Ishikawa (cell line): ENCODE measurements at regions not wholly inside any gene's neighbourhood (a gene's known extent, or its start where the extent isn't known, plus 50 kb on each side); places are given as distances from the start of the nearest gene placed in this dataset.

Experiments used
- FOXM1 ChIP-seq: IDR thresholded peaks from 2 replicates; pipeline ENCODE4 v1.6.1; 2012; ENCODE audit warnings: low read depth, borderline replicate concordance
- TEAD4 ChIP-seq: IDR thresholded peaks from 2 replicates; pipeline ENCODE4 v1.6.1; 2012
- YY1 ChIP-seq: IDR thresholded peaks from 2 replicates; pipeline ENCODE4 v1.6.1; 2012; ENCODE audit warnings: low read depth

DNA sequence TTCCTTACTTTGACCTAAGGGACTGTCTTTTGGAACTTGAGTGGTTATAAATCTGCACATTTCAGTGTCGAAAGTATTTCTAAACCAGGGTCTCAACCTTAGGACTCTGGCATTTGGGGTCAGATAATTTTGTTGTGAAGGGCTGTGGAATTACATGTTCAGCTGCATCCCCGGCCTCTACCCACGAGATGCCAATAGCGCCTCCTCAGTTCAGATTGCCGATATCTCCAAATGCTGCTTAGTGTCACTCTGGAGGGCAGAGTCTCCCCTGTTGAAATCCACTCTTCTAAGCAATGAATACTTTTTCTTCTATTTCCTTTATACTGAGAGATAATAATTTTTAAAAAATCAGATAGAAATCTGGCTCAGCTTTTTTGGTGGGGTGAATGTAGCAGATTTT is 379.4 kb upstream of the RGS6 start:
- TF ChIP-seq TEAD4 (no peak), FOXM1 (no peak), YY1 (no peak)
